ENCODE measurements at regions not wholly inside any gene's neighbourhood (a gene's known extent, or its start where the extent isn't known, plus 50 kb on each side); places are given as distances from the start of the nearest gene placed in this dataset.

DNA sequence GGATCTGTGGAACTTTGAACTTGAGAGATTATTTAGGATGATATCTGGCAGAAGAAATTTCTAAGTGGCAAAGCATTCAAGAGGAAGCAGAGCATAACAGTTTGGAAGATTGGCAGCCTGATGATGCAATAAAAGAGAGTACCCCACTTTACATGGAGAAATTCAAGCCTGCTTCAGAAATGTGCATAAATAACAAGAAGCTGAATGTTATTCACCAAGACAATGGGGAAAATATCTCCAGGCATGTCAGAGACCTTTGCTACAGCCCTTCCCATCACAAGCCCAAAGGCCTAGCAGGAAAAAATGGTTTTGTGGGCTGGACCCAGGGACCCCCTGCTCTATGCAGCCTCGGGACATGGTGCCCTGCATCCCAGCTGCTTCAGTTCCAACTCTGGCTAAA is 420.8 kb downstream of the DTHD1 start:
- no peak for TF ChIP-seq ZNF10 (tag by site-specific recombination; IDR thresholded peaks at IDR 0.05)
- TF ChIP-seq, protein P1, sequence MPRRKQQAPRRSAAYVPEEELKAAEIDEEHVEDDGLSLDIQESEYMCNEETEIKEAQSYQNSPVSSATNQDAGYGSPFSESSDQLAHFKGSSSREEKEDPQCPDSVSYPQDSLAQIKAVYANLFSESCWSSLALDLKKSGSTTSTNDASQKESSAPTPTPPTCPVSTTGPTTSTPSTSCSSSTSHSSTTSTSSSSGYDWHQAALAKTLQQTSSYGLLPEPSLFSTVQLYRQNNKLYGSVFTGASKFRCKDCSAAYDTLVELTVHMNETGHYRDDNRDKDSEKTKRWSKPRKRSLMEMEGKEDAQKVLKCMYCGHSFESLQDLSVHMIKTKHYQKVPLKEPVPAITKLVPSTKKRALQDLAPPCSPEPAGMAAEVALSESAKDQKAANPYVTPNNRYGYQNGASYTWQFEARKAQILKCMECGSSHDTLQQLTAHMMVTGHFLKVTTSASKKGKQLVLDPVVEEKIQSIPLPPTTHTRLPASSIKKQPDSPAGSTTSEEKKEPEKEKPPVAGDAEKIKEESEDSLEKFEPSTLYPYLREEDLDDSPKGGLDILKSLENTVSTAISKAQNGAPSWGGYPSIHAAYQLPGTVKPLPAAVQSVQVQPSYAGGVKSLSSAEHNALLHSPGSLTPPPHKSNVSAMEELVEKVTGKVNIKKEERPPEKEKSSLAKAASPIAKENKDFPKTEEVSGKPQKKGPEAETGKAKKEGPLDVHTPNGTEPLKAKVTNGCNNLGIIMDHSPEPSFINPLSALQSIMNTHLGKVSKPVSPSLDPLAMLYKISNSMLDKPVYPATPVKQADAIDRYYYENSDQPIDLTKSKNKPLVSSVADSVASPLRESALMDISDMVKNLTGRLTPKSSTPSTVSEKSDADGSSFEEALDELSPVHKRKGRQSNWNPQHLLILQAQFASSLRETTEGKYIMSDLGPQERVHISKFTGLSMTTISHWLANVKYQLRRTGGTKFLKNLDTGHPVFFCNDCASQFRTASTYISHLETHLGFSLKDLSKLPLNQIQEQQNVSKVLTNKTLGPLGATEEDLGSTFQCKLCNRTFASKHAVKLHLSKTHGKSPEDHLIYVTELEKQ (tag by site-specific recombination; IDR thresholded peaks at IDR 0.05; ENCODE audit: borderline replicate concordance): no peak
- TF ChIP-seq, protein P2, sequence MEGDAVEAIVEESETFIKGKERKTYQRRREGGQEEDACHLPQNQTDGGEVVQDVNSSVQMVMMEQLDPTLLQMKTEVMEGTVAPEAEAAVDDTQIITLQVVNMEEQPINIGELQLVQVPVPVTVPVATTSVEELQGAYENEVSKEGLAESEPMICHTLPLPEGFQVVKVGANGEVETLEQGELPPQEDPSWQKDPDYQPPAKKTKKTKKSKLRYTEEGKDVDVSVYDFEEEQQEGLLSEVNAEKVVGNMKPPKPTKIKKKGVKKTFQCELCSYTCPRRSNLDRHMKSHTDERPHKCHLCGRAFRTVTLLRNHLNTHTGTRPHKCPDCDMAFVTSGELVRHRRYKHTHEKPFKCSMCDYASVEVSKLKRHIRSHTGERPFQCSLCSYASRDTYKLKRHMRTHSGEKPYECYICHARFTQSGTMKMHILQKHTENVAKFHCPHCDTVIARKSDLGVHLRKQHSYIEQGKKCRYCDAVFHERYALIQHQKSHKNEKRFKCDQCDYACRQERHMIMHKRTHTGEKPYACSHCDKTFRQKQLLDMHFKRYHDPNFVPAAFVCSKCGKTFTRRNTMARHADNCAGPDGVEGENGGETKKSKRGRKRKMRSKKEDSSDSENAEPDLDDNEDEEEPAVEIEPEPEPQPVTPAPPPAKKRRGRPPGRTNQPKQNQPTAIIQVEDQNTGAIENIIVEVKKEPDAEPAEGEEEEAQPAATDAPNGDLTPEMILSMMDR (tag by site-specific recombination; IDR thresholded peaks at IDR 0.05): no peak
- no peak for TF ChIP-seq ZNF362 (tag by site-specific recombination; IDR thresholded peaks at IDR 0.05)
- TF ChIP-seq ZNF747 (tag by site-specific recombination; IDR thresholded peaks at IDR 0.05): no peak
- no peak for TF ChIP-seq KLF1 (tag by site-specific recombination; IDR thresholded peaks at IDR 0.05)
- no peak for TF ChIP-seq HOXD13 (CRISPR knock-in tag; IDR thresholded peaks at IDR 0.05; ENCODE audit: borderline replicate concordance)
- no peak for TF ChIP-seq ATF2 (tag by site-specific recombination; IDR thresholded peaks at IDR 0.05; ENCODE audit: low read depth)
- TF ChIP-seq, protein P3, sequence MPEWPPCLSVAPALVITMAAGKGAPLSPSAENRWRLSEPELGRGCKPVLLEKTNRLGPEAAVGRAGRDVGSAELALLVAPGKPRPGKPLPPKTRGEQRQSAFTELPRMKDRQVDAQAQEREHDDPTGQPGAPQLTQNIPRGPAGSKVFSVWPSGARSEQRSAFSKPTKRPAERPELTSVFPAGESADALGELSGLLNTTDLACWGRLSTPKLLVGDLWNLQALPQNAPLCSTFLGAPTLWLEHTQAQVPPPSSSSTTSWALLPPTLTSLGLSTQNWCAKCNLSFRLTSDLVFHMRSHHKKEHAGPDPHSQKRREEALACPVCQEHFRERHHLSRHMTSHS (tag by site-specific recombination; IDR thresholded peaks at IDR 0.05): no peak
- TF ChIP-seq ZFP41 (tag by site-specific recombination; IDR thresholded peaks at IDR 0.05; ENCODE audit: borderline replicate concordance): no peak

Measured in HEK293 (cell line).